Activated CD8-positive, alpha-beta memory T cell treated with anti-CD3 and anti-CD28 coated beads, Interleukin-2, amount 50 U/mL, for 24 hours (primary cell): ENCODE measurements at regions not wholly inside any gene's neighbourhood (a gene's known extent, or its start where the extent isn't known, plus 50 kb on each side); places are given as distances from the start of the nearest gene placed in this dataset.

ENCODE experiments used
- DNase-seq: peaks from one replicate; pipeline ENCODE4 v3.0.0-alpha.2; 2020; ENCODE audit errors: extremely low read depth

DNA sequence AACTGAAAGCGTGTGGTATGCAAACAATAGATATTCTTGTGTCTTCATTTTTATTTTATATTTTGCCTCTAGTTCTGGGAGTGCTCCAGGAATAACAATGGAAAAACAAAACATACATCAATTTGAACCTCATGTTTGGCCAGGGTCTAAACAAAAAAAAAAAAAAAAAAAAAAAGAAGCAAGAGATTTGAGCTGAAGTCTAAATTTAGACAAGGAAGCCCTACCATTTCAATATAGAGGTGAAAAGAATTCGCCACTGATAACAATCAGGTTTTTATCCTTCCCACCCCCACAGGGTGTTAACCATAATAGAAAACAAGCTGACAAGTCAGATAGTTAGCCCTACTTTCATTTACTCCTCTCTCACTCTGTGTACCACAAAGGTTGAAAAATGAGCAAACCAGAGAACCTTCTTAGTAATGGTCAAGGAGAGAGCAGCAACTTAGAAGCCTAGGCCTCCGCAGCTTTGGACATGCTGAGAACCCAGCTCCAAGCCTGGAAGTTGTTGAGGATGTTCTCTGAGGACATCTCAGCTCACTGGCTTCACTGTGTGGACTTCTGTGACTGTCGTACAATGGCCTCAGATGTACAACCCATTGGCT, 118.2 kb upstream of the HMHB1 start:
- peak; percentile 1 for DNase-seq

DNA sequence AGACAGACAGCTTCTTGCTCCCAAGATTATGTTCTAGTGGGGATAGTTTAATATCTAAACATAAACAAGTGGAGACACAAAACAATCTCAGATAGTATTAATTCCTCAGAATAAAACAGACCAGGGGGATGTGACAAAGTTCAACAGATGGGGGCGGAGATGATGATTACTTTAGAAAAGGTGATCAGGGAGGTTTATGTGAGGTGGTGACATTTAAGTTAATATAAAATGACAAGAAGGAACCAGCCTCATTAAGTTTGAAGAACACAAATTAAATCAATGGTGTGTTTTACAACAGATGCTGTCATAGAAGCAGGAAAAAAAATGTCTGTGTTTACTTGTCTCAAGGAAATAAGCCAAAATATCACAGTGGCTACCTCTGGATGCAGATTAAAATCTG, 119.6 kb upstream of the HMHB1 start:
- no peak for DNase-seq

DNA sequence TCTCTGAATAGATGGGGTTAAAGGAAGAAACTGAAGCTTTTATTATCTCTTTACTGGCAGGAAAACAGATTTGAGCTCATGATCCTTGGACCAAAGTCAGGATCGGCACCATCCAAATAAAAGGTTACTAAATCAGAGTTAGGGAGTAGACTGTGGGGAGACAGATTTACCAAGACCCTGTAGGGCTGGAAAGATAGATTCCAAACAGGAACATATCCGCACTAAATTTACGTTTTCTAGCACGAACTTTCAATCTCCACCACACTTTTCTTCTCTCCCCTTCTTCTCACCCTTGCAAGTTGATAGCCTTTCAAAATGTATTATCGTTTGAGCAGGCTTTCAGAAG, 120.0 kb upstream of the HMHB1 start:
- no peak for DNase-seq

GRCh38 chr5:143691287-143691944, 120.5 kb upstream of the HMHB1 start:
- no peak for DNase-seq

DNA sequence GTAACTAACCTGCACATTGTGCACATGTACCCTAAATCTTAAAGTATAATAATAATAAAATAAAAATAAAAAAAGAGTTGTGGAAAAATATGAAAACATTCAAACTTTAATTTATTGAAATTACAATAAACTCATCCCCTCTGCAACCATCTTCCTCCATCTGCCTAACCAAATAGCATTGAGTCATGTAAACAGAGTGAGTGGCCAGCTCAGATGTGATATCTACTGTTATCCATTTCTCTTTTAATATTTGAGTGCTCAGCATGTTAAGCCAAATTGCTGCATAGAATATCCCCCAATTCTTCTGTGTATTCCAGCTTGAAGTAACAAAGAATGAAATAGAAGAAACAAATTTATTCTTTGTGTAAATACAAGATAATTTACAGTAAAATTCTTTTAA, 124.4 kb upstream of the HMHB1 start:
- no peak for DNase-seq

- no peak for DNase-seq
Observed at GRCh38 chr5:143685246-143685815, 126.6 kb upstream of the HMHB1 start.

DNA sequence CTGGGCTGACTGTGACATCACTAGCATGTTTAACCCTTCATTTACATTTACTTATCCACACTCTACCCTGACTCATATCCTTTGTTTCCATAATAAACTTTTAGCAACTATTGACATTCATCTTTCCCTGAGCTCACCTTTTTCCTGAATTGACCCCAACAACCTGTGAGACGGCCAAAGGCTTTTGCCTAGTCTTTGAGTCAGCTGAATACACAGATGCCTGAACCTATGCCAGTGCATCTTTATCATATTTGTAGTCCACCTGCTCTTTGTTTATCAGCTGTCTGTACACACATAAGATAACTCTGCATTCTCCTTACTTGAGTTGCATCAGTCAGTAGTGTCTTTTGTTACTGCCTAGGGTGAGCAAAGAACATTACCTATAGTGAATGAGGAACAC, 128.5 kb upstream of the HMHB1 start:
- no peak for DNase-seq

DNA sequence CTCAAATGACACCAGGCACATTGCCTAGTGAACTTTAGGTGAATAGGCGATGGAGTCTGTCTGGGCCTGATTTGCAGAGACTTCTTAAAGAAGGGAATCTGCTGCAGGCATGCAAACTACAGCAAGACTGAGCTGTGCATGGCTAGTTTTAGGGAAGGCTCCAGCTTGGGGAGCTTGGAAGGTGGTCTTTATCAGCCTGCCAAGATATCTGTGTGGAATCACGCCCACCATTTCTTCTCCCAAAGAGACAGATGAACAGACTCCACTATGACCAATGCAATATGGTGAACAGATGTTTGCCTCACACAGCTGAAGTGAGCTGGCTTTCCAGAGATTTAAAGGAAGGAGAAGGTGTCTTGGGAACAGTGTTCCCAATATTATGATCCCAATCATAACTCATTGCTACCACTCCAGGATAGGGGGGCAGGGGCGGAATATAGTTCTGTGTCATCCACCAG, 129.0 kb upstream of the HMHB1 start:
- no peak for DNase-seq

GRCh38 chr5:143682246-143682905, 129.6 kb upstream of the HMHB1 start:
- no peak for DNase-seq

DNA sequence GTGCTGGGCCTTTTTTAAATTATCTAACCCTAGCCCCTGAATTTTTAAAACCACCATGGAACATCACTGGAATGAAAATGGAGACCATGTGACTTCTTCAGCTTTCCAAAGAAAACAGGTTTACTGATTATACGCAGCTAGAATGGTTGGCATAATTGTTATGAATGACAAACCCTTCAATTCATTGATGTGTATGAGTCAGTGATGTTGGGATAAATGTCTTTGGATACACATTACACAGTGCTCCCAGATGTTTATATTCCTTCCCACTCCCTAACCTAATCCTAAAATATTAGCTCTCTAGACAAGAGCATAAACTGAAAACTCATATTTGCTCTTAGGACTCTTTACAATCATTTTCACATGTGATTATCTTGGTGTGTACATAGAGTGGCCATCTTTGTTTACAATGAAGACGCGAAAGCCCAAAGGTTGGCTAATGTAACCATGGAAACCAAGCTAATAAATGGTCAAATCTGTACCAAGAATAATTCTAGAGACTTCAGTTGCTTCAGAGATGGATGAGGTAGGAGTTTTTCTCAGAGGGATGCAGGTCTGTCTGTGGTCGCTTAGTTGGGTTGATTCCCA, 131.2 kb upstream of the HMHB1 start:
- no peak for DNase-seq

DNA sequence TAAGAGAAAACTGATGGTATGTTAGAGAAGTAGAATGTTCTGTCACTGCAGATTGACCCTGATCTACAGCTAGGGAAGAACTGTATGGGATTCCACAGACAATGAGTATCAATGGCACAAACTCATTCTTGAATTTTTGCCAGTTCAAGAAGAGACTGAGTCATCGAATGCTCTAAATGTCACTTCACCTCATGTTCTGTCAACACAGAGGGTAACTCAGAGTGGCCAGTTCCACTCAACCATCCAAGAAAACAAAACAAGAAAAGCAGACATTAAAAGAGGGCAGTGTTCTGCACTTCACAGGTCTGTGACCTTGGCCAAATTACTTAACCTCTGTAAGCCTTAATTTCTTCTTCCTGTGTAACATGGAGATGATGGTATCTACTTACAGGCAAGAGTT, 132.2 kb upstream of the HMHB1 start:
- no peak for DNase-seq

GRCh38 chr5:143678148-143678905, 133.6 kb upstream of the HMHB1 start:
- DNase-seq = no peak

- DNase-seq = no peak
Observed at GRCh38 chr5:143677403-143677802, 134.6 kb upstream of the HMHB1 start.

GRCh38 chr5:143676802-143677201, 135.2 kb upstream of the HMHB1 start:
- DNase-seq = no peak

DNA sequence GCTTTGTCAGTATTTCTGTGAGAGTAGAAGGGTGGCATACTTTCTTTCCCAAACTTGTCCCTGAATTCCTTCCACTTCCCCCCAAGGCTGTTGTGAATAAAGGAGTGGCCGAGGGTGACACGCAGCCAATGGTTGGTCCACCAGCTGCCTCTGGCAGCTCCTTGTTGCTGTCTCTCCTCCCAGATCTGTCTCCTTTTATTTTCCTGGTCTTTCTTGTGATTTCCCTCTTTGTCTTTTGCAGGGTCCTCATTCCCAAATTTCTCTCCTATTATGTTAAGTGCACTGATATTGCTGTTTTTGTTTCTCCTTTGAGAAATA, 137.5 kb upstream of the HMHB1 start:
- DNase-seq = no peak

GRCh38 chr5:143673676-143674468, 138.1 kb upstream of the HMHB1 start:
- no peak for DNase-seq

DNA sequence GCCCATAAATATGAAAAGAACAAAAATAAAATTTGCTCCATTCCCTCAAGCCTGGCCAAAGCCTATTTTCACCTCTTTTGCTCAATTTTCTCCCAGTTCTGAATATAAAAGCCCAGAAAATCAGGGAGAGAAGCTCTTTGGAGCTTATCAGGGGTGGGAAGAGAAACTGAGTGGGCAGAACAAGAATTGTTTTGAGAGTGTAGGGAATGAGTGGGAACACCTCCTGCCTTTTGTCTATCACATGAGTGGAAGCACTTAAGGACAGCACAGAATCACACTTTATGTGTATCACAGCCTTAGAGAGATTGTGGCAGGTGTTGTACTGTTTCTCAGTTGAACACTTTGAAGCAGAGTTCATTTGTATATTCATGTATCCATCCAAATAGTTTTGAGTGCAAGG, 139.2 kb upstream of the HMHB1 start:
- no peak for DNase-seq

- no peak for DNase-seq
Observed at GRCh38 chr5:143671674-143672569, 140.0 kb upstream of the HMHB1 start.

DNA sequence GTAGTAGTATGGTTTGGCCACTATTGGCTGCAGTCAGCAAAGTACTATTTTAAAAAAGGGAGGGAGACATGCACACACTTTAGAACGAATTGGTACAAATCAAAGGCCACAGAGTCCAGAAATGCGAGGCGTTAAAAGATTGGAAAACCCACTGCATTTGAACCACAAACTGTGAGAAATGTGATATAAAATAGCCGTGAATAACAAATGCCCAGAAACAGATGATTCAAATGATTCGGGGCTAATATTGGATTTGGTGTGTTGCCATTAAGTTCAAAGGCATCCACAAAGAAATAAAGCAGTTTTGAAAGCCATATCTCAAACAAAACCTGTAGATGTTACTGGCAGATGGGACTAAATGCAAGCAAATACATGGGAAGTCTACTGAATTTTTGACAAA, 140.9 kb upstream of the HMHB1 start:
- no peak for DNase-seq

GRCh38 chr5:143665866-143666265, 146.1 kb upstream of the HMHB1 start:
- no peak for DNase-seq
